ENCODE measurements at regions not wholly inside any gene's neighbourhood (a gene's known extent, or its start where the extent isn't known, plus 50 kb on each side); places are given as distances from the start of the nearest gene placed in this dataset.

DNA sequence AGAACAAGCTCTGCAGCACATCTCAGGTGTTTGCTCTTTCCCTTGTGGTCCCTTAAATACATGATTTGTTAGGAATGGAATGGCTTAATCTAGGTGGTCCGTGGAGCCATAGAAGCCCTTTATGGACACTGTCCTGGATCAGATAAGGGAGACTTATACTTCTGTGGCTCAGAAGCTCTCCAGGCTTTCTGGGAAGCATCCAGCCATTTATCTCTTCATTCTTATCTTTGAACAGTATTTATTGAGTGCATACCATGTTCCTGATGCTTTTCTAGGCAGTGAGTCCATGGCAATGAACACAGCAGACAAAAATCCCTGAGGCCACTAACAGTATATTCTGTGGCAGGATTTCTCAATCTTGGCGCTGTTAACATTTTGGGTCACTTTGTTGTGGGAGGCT lies 474.5 kb upstream of the EEF2KMT start:
- TF ChIP-seq, protein P1, sequence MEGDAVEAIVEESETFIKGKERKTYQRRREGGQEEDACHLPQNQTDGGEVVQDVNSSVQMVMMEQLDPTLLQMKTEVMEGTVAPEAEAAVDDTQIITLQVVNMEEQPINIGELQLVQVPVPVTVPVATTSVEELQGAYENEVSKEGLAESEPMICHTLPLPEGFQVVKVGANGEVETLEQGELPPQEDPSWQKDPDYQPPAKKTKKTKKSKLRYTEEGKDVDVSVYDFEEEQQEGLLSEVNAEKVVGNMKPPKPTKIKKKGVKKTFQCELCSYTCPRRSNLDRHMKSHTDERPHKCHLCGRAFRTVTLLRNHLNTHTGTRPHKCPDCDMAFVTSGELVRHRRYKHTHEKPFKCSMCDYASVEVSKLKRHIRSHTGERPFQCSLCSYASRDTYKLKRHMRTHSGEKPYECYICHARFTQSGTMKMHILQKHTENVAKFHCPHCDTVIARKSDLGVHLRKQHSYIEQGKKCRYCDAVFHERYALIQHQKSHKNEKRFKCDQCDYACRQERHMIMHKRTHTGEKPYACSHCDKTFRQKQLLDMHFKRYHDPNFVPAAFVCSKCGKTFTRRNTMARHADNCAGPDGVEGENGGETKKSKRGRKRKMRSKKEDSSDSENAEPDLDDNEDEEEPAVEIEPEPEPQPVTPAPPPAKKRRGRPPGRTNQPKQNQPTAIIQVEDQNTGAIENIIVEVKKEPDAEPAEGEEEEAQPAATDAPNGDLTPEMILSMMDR (conservative IDR thresholded peaks at IDR 0.05 in 1 of 2, IDR thresholded peaks at IDR 0.05 in 1 of 2; ENCODE audit: low read depth in 1 of 2, low read length in 2 of 2): no peak
- no peak for TF ChIP-seq EZH2 (IDR thresholded peaks at IDR 0.05; ENCODE audit: low read length, missing control alignments)

Measured in fibroblast of lung (primary cell).